ENCODE measurements at regions not wholly inside any gene's neighbourhood (a gene's known extent, or its start where the extent isn't known, plus 50 kb on each side); places are given as distances from the start of the nearest gene placed in this dataset.

DNA sequence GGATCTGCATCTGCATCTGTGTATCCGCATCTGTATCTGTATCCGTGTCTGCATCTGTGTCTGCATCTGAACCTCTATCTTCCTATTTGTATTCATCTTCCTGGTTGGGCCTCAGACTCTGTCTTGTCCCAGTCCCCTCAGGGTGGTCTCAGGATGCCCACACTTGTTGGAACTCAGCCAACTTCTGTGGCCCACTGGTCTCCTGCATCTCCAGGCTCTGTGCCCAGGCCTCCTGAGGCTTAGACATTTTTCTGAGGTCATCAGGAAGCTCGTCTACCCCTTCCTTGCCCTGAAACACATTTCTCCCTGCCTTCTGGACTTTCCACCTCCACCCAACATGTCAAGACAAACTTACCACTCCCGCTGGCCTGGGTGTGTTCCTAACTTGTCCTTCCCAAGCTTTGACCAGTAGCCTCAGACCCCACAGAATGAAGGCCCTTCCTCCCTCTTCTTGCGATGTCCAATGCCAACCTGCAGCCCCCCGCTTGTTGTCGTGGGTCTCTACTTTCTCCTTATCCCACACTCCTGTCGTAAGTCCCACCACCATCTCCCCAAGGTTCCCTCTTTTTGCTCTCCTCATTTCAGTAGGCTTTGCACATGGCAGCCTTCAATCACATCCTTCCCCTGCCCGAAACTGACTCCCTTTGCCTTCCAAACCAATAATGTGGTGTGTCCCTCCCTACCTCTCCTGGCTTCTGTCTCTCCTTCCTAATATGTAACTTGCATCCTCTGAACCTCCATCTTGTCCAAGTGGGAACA is 176.5 kb downstream of the DLL1 start:
- DNase-seq (ENCODE audit: low read depth) = no peak

DNA sequence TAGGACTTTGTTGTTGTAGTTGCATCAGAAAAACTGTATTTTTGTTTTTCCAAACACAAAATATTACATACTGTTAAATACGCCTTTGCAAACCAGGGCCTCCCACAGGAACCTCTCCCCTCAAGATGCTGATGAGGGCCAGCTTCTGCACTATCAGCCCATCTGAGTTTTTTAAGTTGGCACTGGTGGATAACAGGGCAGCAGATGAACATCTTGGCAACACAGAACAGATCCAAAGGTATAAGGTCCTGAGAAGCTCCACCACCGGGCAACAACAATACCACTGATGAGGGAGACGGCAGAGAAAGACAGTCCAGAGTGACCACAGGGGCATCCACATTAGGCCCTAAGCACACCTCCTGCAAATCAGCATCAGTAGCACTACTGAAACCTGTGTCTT is 177.7 kb downstream of the DLL1 start:
- DNase-seq (ENCODE audit: low read depth) = no peak

DNA sequence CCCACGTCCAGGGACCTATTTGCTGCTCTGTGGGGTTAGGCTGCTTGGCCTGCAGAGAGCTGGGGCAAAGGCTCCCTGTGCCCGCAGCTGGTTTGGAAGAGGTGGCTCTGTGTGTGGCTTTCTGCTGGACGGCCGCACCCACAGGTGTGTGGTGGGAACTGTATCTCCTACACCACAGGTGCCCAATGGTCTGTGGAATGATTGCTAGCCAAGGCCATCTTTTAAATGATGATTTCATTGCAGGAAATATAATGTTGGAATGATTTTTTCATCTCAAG is 178.4 kb downstream of the DLL1 start:
- DNase-seq (ENCODE audit: low read depth) = no peak

DNA sequence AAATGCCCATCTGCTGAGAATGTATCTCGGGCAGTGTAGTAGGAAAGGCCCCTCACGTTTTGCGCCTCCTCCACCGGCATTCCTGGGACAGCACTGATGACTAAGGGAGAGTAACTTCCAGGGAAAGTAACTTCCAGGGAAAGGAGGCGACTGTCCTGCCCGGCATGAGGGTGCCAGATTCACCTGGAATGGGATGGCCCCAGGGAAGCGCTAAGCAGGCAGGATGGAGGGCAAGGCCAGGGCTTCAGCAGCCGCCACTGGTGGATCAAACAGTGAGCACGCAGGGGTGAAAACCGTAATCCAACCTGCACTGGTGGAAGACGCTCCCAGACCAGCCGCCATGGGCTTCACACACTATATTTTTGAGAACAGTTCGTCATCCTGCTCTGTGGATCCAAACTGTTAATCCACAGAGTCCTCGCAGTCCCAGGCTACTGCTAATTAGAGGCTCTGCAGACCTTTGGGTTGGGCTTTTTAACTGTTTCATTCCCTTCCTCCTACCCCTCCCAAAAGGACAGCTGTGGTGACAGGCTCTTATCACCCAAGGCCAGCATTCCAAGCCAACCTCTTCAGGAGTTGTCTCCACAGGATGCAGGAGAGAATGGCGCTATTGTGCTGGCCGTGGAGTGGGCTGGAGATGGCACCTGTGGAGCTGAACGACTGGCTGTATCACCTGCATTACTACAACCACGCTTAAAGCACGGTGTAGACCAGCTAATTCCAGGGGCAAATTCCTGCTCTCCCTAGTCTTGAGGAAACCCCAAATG is 178.9 kb downstream of the DLL1 start:
- DNase-seq (ENCODE audit: low read depth) = no peak

DNA sequence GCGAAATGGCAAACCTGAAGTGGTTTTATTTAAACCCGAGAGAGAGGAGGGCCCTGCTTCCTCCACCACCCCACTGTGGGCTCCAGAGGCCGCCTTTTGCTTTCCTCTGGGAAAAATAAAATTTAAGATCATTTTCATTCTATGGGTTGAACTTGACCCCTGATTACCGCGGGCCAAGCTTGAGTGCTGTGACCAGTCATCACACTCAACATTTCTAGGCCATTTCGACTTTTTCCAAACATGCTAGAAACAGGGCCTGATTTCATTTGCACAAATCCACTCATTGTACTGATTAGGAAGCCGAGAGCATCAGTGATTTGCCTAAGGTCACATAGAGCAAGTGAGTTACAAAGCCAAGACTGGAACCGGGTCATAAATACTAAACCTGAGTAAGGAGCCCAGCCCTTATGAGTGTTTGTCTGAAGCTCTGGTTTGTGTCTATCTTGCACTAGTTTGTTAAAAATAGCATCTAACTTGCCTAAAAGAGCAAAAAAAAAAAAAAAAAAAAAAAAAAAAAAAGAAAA is 179.7 kb downstream of the DLL1 start:
- DNase-seq (ENCODE audit: low read depth) = no peak

DNA sequence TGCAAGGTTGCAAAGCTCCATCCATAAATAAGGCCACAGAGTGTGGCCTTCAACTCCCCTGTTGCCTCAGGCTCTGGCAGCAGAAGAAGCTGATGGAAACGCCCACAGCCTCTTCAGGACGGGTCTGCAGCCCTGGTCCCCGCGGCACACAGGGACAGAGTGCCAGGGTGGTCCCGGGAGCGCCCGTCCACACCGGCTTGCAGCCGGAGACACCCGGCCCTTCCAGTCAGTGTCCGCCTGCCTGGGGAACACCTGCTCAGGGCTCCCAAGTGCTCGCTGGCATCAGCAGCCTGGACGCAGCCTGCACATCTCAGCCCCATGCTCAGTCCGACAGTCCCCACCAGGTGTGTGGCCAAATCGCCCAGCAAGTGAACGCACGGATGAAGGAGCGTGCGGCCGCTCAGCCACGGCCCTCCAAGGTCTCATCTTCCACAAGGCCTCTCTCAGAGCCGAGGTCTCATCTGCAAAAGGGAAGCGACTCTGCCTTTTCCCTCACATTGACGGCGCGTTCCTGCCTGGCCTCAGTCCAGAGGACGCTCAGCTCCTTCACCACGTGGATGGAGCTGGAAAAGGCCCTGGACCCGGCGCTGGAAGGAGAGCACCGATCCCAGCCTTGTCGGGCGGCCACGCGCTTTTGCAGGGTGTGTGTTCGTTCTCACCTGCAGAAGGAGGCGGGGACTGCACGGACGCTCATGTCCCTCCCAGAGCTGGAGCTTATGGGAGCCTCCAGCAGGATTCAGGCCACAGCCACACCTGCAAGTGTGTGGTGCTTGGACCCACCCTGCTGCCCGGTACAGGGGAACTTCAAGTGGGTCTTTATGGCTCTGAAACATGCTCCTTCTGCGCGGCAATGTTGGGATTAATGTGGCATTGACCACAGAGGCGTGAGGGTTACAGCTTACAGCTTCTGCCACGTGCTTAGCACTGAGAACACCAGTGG is 180.4 kb downstream of the DLL1 start:
- DNase-seq (ENCODE audit: low read depth) = no peak

DNA sequence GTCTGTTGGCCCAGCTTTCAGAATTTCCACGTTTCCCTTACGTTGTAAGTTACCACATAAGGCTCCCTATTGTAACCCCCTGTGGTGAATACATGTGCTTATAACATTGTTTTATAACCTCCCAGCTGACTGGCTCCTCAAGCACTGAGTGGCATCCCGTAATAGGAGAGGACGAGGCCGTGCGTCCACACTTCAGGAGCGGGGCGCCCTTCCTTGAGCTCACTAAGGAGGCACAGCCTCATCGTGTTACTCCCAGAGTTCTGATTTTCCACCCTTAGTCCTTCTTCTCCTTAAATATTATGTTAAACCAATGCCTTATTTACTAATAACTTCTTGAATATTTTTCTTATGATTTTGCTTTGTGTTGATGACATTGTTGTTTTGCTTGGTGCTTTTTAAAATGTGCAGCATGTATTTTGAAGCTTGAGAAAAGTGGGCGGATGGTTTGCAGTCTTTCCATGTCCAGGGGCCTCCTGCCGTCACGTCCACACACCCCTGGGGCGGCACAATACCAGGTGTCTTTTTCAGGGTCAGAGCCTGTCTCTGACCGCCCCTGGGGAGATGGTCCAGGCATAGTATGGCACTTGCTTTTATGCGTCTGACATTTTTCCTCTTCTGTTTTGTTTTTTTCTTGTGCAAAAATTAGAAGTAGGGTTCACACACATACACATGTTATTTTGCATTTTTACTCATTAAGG is 181.8 kb downstream of the DLL1 start:
- no peak for DNase-seq (ENCODE audit: low read depth)

DNA sequence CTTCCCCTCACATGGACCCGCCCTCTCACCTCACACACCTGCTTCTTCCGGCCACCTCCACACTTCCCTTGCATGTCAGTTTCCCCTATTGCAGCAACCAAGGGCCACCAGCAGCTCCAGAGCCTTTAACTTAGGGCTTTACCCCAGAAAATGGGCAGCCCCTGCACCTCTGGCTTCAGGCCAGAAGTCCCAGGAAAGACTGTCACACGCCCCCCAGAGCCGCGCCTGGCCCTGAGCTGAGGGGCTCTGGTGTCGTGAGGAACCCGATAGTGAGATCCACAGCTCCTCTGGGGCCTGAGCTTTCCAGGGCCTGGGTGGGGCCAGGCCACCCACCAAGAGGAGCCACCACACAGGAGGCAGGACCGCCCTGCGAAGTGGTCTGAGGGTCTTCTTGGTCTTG is 182.4 kb downstream of the DLL1 start:
- DNase-seq (ENCODE audit: low read depth) = no peak

DNA sequence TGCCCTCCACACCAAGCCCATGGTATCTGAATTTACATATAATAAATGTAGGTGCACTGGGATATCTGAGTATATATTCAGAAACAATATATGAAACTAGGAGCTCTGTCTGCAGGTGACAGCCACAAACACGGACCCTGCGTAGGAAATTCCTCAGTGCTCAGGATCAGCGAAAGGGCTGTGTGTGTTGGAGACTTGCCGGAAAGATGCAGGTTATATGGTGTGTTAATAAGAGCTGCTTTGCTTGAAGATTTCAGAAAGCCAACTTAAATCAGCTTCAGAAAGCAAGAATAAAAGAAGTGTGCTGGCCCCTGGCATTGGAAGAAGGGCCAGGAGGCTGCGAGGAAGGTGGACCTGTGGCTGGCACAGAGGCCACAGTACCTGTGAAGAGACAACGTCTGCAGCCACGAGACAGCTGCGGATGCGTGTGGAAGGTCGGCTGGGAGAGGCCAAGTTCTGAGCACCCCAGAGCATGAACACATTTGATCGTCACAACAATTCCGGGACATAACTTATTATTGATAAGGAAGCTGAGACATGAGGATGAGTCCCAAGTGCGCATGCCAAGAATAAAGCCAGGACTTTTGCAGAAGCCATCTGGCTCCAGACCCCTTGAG is 183.2 kb downstream of the DLL1 start:
- DNase-seq (ENCODE audit: low read depth) = no peak

DNA sequence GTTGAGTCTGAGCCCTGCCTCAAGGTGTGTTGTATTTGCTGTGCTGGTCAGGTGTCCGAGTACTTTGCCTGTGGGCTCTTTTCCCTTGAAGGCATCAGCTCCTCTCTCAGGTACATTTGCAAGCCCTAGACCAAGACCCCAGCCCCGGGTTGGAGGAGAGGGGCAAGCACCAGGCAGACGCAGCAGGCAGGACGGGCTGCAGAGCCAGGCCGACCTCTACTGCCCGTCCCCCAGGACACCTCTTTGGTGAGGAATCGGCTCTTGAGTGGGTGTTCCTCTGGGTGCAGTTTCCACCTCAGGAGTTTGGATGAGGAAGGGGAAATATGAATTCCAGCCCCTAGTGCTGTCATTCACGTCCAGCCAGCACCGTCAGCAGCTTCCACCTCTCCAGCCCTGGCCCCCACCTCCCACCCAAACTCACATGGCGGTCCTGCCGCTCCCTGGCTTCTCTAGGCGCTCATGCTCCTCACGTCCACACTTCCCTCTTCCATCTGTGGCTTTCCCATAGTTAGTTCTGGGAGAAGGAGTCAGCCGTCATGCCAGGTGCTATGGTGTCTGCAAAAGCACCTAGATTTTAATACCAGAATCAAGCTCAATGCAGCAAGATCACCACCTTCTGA is 183.9 kb downstream of the DLL1 start:
- DNase-seq (ENCODE audit: low read depth) = no peak

DNA sequence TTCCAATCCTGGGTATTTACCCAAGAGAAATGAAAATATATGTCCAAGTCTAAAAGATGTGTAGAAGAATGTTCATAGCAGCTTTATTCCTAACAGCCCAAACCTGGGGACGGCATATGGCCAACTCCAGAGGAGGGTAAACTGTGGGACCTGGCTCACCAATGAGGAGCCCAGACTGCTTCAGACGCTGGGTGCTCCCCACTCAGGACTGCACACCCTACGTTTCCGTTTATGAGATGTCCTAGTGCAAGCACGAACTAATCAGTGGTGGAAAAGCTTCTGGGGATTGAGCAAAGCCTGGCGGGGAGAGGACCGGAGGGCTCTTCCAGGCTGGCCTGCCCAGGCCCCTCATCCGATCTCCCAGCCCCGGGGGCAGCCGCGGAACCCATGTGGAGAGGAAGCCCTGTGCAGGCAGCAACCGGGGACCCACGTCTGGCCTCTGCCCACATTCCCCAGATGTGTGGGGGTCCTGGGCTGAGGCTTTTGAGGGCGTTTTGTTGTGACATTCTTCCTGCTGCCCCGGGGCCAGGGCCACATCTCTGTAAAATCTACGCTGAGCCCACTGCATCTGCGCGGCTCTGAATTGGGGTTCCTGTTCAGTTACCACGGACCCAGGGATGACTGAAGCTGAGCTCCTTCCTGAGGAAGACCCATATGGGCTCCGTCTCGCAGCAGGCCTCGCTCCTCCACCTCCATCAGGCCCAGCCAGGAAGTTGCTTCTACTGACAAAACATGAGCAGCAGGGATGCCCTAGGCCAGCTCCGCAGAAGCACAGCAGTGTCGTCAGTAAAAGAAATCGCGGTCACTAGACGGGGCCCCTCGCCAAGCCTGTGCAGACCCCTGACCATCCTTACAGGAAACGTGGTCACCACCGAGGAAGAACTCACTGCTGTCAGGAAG is 188.0 kb downstream of the DLL1 start:
- DNase-seq (ENCODE audit: low read depth) = no peak

DNA sequence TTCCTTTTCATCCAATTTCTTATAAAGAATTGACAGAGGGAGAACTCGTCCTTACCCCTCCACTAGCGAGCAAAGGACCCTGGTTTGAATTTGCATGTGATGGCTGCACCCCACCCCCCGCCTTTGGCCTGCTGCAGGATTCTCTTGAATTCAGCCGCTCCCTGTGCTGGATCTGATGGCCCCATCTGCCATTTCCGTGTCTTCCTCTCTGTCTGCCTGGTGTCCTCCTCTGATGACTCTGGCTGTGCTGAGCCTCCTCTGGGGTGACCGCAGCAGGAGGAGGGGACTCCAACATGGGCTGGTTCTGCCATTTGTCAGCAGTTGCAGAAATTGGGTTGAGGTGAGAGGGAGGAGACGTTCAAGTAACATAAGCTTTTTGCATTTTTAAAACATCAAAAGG is 188.8 kb downstream of the DLL1 start:
- DNase-seq (ENCODE audit: low read depth) = no peak

DNA sequence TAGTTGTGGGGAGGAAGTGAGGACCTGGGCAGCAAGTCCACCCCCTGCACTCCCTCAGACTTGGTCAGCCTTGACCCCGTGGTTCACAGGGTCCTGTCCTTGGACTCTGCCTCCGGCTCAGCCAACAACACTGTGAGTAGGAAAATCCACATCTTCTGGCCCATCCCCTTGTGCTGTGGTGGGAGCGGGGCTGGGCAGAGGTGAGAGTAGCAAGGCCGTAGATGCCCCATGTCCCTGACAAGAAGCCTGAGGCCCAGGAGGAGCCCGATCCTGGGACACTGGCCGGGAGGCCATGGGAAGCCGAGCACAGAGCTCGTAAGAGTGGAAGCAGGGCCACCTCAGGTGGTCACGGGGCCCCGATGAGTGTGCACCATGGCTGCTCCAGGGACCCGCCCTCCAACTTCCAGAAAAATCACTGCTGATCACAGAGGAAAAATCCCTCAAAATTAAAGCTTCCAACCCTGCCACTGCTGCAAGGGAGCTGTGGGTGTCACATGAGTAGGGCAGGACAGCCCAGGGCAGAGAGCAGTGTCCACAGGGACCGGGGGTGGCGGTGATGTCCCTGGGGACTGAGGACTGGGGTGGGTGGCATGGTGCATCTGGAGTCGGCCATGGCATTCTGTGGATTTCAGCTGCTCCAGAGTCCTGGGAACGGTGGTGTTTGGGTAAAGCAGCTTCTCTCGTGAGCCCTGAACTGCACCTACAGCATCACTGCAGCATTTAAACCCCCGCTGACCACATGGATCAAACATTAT is 189.4 kb downstream of the DLL1 start:
- DNase-seq (ENCODE audit: low read depth) = no peak

DNA sequence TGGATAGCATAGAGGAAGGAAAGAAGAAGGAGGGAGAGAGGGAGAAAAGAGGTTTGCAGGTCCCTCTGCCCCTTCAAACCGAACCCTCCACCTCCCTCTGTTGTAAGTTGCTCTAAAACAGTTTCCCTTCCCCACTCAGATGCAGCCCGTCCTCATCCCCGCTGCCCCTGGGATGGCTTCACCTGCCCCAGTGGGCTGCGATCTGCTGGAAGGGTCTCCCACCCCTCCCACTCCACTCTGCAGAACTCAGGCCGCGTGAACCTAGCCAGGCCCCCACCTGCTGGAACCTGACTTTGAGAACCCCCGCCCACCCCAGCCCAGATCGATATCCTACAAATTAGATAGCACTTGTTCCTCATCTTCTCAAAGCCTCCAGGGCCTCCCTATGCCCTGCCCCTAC is 190.8 kb downstream of the DLL1 start:
- DNase-seq (ENCODE audit: low read depth) = no peak

DNA sequence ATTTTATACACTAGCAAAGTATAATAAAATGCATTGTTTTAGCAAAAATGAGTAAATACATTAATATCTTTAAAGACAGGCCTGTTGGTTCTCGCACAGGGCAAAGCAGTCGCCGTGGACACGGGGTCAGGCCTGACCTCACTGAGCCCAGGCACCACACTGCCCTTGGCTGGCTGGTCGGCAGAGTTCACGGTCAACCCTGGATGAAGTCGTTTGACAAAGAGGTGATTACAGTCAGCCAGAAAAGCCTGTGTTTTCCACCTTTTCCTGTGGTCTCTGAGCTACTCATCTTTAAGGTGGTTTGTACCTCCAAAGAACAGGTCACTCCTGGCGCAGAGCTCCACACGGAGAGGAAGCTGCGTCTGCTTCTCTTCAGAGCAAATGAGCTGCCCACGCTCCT is 191.5 kb downstream of the DLL1 start:
- DNase-seq (ENCODE audit: low read depth) = no peak

DNA sequence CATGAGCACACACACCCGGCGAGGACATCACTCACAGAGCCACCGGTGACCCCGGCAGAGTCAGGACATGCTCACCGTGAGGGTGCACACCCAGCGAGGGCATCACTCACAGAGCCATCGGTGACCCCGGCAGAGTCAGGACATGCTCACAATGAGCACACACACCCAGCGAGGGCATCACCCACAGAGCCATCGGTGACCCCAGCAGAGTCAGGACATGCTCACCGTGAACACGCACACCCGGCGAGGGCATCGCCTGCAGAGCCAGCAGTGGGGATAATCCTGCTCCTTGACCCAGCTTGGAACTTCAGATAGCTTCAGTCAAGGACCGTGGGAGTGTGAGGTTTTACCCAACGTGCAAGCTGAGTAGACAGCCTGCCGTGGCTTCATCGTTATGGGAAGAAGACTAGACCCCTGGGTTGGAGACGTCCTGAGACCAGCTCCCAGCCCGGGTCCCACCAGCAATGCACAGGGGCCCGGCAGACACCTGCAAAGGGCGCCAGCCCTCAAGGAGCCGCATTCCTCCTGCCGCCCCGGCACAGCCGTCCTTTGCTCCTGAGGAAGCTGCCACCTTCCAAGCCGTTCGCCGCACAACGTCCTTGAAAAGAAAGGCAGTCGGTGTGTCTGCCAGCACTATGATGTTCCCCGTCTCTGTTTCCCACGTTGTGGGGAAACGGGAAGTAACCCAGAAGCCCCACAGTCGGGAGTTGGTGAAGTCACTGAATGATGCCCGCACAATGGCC is 192.3 kb downstream of the DLL1 start:
- no peak for DNase-seq (ENCODE audit: low read depth)

DNA sequence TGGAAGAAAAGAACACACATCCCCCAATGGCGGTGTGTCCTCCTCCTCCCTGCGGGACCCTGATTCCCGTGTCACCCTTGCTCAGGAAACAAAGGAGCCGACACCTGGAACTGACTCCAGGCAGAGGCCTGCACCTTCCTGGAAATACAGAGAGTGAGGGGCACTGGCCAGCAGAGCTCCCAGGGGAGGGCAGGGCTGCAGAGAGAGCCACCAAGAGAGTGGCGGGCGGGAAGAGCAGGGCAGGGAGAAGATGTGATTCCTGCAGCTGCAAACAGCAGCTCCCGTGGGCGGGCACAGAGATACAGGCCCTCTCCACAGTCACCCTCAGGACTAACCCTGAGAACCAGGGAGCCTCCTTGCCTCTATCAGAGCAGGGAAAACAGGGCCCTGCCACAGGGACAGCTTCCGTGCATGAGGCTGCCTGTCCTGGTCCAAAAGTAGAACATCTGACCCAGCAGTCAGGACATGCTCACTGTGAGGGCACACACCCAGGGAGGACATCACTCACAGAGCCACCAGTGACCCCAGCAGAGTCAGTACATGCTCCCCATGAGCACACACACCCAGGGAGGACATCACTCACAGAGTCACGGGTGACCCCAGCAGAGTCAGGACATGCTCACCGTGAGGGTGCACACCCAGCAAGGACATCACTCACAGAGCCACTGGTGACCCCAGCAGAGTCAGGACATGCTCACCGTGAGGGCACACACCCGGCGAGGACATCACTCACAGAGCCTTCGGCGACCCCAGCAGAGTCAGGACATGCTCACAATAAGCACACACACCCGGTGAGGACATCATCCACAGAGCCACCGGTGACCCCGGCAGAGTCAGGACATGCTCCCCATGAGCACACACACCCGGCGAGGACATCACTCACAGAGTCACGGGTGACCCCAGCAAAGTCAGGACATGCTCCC is 193.1 kb downstream of the DLL1 start:
- DNase-seq (ENCODE audit: low read depth) = no peak
